Mucosa of rectum (tissue), 2 donors: ENCODE measurements at regions not wholly inside any gene's neighbourhood (a gene's known extent, or its start where the extent isn't known, plus 50 kb on each side); places are given as distances from the start of the nearest gene placed in this dataset.
"Not testable (repeated sequence)": the region's sequence is repeated elsewhere in the genome, so short reads cannot be mapped to it uniquely, and the experiment has no call there.

ENCODE experiments used
- H3K27ac ChIP-seq, 2 donors: one replicate each; pipeline ENCODE4 v1.7.0; 2013; ENCODE audit warnings: inconsistent platforms in 2 of 2, low read depth in 2 of 2, low read length in 2 of 2
- H3K27me3 ChIP-seq, 2 donors: one replicate each; pipeline ENCODE4 v1.7.0; 2013; ENCODE audit warnings: low read length in 2 of 2; ENCODE audit not compliant: control insufficient read depth in 2 of 2, insufficient read depth in 2 of 2
- H3K36me3 ChIP-seq, 2 donors: one replicate each; pipeline ENCODE4 v1.7.0; 2013; ENCODE audit warnings: low read length in 2 of 2; ENCODE audit not compliant: control insufficient read depth in 2 of 2, insufficient read depth in 2 of 2
- H3K4me1 ChIP-seq, 2 donors: one replicate each; pipeline ENCODE4 v1.7.0; 2013; ENCODE audit warnings: low read length in 2 of 2, mild to moderate bottlenecking in 1 of 2; ENCODE audit not compliant: control insufficient read depth in 2 of 2, insufficient read depth in 2 of 2
- H3K4me3 ChIP-seq, 2 donors: one replicate each; pipeline ENCODE4 v1.7.0; 2013; ENCODE audit warnings: low read length in 2 of 2
- H3K9ac ChIP-seq, 2 donors: one replicate each; pipeline ENCODE4 v1.7.0; 2013; ENCODE audit warnings: low read length in 2 of 2, low read depth in 1 of 2, mild to moderate bottlenecking in 1 of 2
- H3K9me3 ChIP-seq, 2 donors: one replicate each; pipeline ENCODE4 v1.7.0; 2013; ENCODE audit warnings: low read length in 2 of 2; ENCODE audit not compliant: control insufficient read depth in 2 of 2
- donor health status: healthy.
- donor health status: Normal muscosa, but diverticular disease.

- peaks cover 4 to 5% of the 10 kb centered on the region in 2 donors for H3K4me1 ChIP-seq
- no peak overlapping the region for H3K4me3 ChIP-seq
- peaks cover 0 to 1% of the 10 kb centered on the region in 2 donors for H3K27me3 ChIP-seq
Observed at GRCh38 chr2:128596396-128597120, 277.9 kb upstream of the HS6ST1 start.

GRCh38 chr2:128597121-128597762, 278.6 kb upstream of the HS6ST1 start:
- Histone ChIP-seq H3K4me1 (peaks cover 4 to 5% of the 10 kb centered on the region in 2 donors), H3K9ac (no peak overlapping the region), H3K27ac (no peak overlapping the region), H3K27me3 (peaks cover 0 to 1% of the 10 kb centered on the region in 2 donors), H3K9me3 (no peaks in the 10 kb centered on the region), H3K4me3 (no peak overlapping the region), H3K36me3 (no peaks in the 10 kb centered on the region)

More at GRCh38 chr2:128596396-128597120, 277.9 kb upstream of the HS6ST1 start:
- Histone ChIP-seq H3K9ac (no peak overlapping the region), H3K27ac (no peak overlapping the region), H3K36me3 (no peaks in the 10 kb centered on the region), H3K9me3 (no peaks in the 10 kb centered on the region)

DNA sequence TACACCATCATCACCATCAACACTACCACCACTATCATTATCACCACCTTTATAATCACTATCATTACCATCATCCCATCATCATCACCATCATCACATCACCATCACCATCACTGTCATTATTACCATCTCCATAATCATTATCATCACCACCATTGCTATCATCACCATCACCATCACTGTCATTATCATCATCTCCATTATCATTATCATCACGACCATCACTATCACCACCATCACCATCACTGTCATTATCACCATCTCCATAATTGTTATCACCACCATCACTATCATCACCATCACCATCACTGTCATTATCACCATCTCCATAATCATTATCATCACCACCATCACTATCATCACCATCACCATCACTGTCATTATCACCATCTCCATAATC, 279.6 kb upstream of the HS6ST1 start:
- H3K36me3 ChIP-seq, H3K9me3 ChIP-seq, H3K27me3 ChIP-seq, H3K4me3 ChIP-seq, H3K9ac ChIP-seq, H3K4me1 ChIP-seq, H3K27ac ChIP-seq: not testable (repeated sequence)

GRCh38 chr2:128598862-128599441, 280.3 kb upstream of the HS6ST1 start:
- H3K9me3 ChIP-seq, result no peaks in the 10 kb centered on the region
- H3K27ac ChIP-seq, result no peak overlapping the region
- no peak overlapping the region for H3K4me3 ChIP-seq
- H3K9ac ChIP-seq, result no peak overlapping the region
- H3K36me3 ChIP-seq, result no peaks in the 10 kb centered on the region
- peaks cover 0 to 1% of the 10 kb centered on the region in 2 donors for H3K27me3 ChIP-seq
- H3K4me1 ChIP-seq, result peaks cover 4 to 5% of the 10 kb centered on the region in 2 donors

GRCh38 chr2:128599700-128600099, 281.0 kb upstream of the HS6ST1 start:
- no peaks in the 10 kb centered on the region for H3K27me3 ChIP-seq
- H3K9ac ChIP-seq, result no peak overlapping the region
- H3K4me3 ChIP-seq, result no peak overlapping the region
- H3K4me1 ChIP-seq, result peaks cover 1 to 4% of the 10 kb centered on the region in 2 donors
- no peaks in the 10 kb centered on the region for H3K36me3 ChIP-seq
- no peaks in the 10 kb centered on the region for H3K9me3 ChIP-seq
- no peak overlapping the region for H3K27ac ChIP-seq

- Histone ChIP-seq H3K9me3 (no peaks in the 10 kb centered on the region), H3K36me3 (no peaks in the 10 kb centered on the region), H3K27ac (no peak overlapping the region), H3K4me1 (no peaks in the 10 kb centered on the region), H3K4me3 (no peak overlapping the region), H3K9ac (no peak overlapping the region), H3K27me3 (no peaks in the 10 kb centered on the region)
Observed at GRCh38 chr2:128600581-128601297, 282.1 kb upstream of the HS6ST1 start.

GRCh38 chr2:128601298-128602037, 282.8 kb upstream of the HS6ST1 start:
- no peaks in the 10 kb centered on the region for H3K27me3 ChIP-seq
- no peak overlapping the region for H3K9ac ChIP-seq
- H3K4me1 ChIP-seq, result no peaks in the 10 kb centered on the region
- no peaks in the 10 kb centered on the region for H3K9me3 ChIP-seq
- no peak overlapping the region for H3K4me3 ChIP-seq
- H3K36me3 ChIP-seq, result no peaks in the 10 kb centered on the region
- no peak overlapping the region for H3K27ac ChIP-seq

- Histone ChIP-seq H3K9me3 (no peaks in the 10 kb centered on the region), H3K27ac (no peak overlapping the region), H3K4me3 (no peak overlapping the region), H3K9ac (no peak overlapping the region), H3K4me1 (no peaks in the 10 kb centered on the region), H3K36me3 (no peaks in the 10 kb centered on the region), H3K27me3 (no peaks in the 10 kb centered on the region)
Observed at GRCh38 chr2:128602038-128602698, 283.5 kb upstream of the HS6ST1 start.

- H3K9me3 ChIP-seq, result no peaks in the 10 kb centered on the region
- H3K9ac ChIP-seq, result no peak overlapping the region
- no peaks in the 10 kb centered on the region for H3K36me3 ChIP-seq
- H3K4me1 ChIP-seq, result no peaks in the 10 kb centered on the region
- no peak overlapping the region for H3K27ac ChIP-seq
- H3K4me3 ChIP-seq, result no peak overlapping the region
- H3K27me3 ChIP-seq, result no peaks in the 10 kb centered on the region
Observed at GRCh38 chr2:128602699-128603101, 284.0 kb upstream of the HS6ST1 start.
